Lower lobe of right lung (tissue), 2 donors: ENCODE measurements at regions not wholly inside any gene's neighbourhood (a gene's known extent, or its start where the extent isn't known, plus 50 kb on each side); places are given as distances from the start of the nearest gene placed in this dataset.
"Not testable (repeated sequence)": the region's sequence is repeated elsewhere in the genome, so short reads cannot be mapped to it uniquely, and the experiment has no call there.

Source experiments
- ATAC-seq, 2 donors: fragments of 200-7000 bp; cut with Tn5 transposase; one replicate each; pipeline ENCODE4 v1.9.1; 2020 to 2022; ENCODE audit warnings: mild to moderate bottlenecking in 2 of 2, moderate library complexity in 2 of 2
- DNase-seq: peaks from one replicate; pipeline ENCODE4 v3.0.0-alpha.2; 2020
- H3K27ac ChIP-seq: fragments of 200-600 bp; one replicate; pipeline ENCODE4 v1.8.0; 2022
- H3K27me3 ChIP-seq: fragments of 200-600 bp; one replicate; pipeline ENCODE4 v1.8.0; 2022; ENCODE audit warnings: low read depth
- H3K36me3 ChIP-seq: fragments of 200-600 bp; one replicate; pipeline ENCODE4 v1.8.0; 2022; ENCODE audit warnings: mild to moderate bottlenecking
- H3K4me1 ChIP-seq: fragments of 200-600 bp; one replicate; pipeline ENCODE4 v1.8.0; 2022
- H3K4me3 ChIP-seq: fragments of 200-600 bp; one replicate; pipeline ENCODE4 v1.8.0; 2022; ENCODE audit warnings: mild to moderate bottlenecking
- H3K9me3 ChIP-seq: fragments of 200-600 bp; one replicate; pipeline ENCODE4 v1.8.0; 2022
- CTCF ChIP-seq: fragments of 200-600 bp; IDR thresholded peaks from one replicate; pipeline ENCODE4 v1.8.0; 2022; ENCODE audit warnings: antibody characterized with exemption, mild to moderate bottlenecking
- intact Hi-C: fragments of 100-400 bp; cut with DNase I; formaldehyde crosslinking; loops from one replicate; pipeline ENCODE4 v1.11.0; 2022
- donor health status: DM: no; HTN: yes; CAD: no; lungs with severe emphysema.

GRCh38 chr18:68394705-68395104 lies 320.2 kb downstream of the TMX3 start:
- no peak overlapping the region for H3K4me3 ChIP-seq
- no peaks in the 10 kb centered on the region for H3K9me3 ChIP-seq
- no peaks in the 10 kb centered on the region for H3K27me3 ChIP-seq
- DNase-seq (no peak), ATAC-seq (no peak)
- no peaks in the 10 kb centered on the region for H3K4me1 ChIP-seq
- intact Hi-C loops: no loop called here
- no peak for TF ChIP-seq CTCF
- H3K27ac ChIP-seq: no peak overlapping the region
- no peaks in the 10 kb centered on the region for H3K36me3 ChIP-seq

- intact Hi-C loops: no loop called here
- Histone ChIP-seq H3K27ac (no peak overlapping the region), H3K9me3 (no peaks in the 10 kb centered on the region), H3K27me3 (no peaks in the 10 kb centered on the region), H3K36me3 (no peaks in the 10 kb centered on the region), H3K4me1 (no peaks in the 10 kb centered on the region), H3K4me3 (no peak overlapping the region)
- no peak for ATAC-seq
- TF ChIP-seq CTCF: no peak
- no peak for DNase-seq
Observed at GRCh38 chr18:68391801-68392200, 323.1 kb downstream of the TMX3 start.

- ATAC-seq: no peak
- Histone ChIP-seq H3K4me3 (no peak overlapping the region), H3K9me3 (no peaks in the 10 kb centered on the region), H3K4me1 (no peaks in the 10 kb centered on the region), H3K27me3 (no peaks in the 10 kb centered on the region), H3K36me3 (no peaks in the 10 kb centered on the region), H3K27ac (no peak overlapping the region)
- TF ChIP-seq CTCF: no peak
- intact Hi-C loops: no loop called here
- no peak for DNase-seq
Observed at GRCh38 chr18:68387246-68387645, 327.7 kb downstream of the TMX3 start.

- H3K9me3 ChIP-seq, H3K4me3 ChIP-seq, H3K36me3 ChIP-seq, H3K4me1 ChIP-seq, ATAC-seq, H3K27ac ChIP-seq, intact Hi-C loops, H3K27me3 ChIP-seq, DNase-seq: not testable (repeated sequence)
Observed at GRCh38 chr18:68383979-68384378, 330.9 kb downstream of the TMX3 start.

GRCh38 chr18:68376926-68377325 lies 338.0 kb downstream of the TMX3 start:
- ATAC-seq (no peak), DNase-seq (no peak)
- H3K27ac ChIP-seq: no peak overlapping the region
- no peak for TF ChIP-seq CTCF
- no peaks in the 10 kb centered on the region for H3K9me3 ChIP-seq
- intact Hi-C loops: no loop called here
- H3K27me3 ChIP-seq: no peaks in the 10 kb centered on the region
- no peak overlapping the region for H3K4me3 ChIP-seq
- H3K36me3 ChIP-seq: no peaks in the 10 kb centered on the region
- H3K4me1 ChIP-seq: no peaks in the 10 kb centered on the region

GRCh38 chr18:68362907-68363306 lies 352.0 kb downstream of the TMX3 start:
- ATAC-seq: no peak
- Histone ChIP-seq H3K27ac (no peak overlapping the region), H3K4me1 (no peaks in the 10 kb centered on the region), H3K27me3 (no peaks in the 10 kb centered on the region), H3K36me3 (no peaks in the 10 kb centered on the region), H3K9me3 (no peaks in the 10 kb centered on the region), H3K4me3 (no peak overlapping the region)
- intact Hi-C loops: no loop called here
- DNase-seq: no peak
- TF ChIP-seq CTCF: no peak
